Activated CD8-positive, alpha-beta T cell treated with anti-CD3 and anti-CD28 coated beads for 36 hours (primary cell): ENCODE measurements at regions not wholly inside any gene's neighbourhood (a gene's known extent, or its start where the extent isn't known, plus 50 kb on each side); places are given as distances from the start of the nearest gene placed in this dataset.

Experiments
- ATAC-seq: fragments of 200-7000 bp; cut with Tn5 transposase; one replicate; pipeline ENCODE4 v1.10.0; 2021; ENCODE audit warnings: mild to moderate bottlenecking, moderate library complexity
- CTCF ChIA-PET: fragments of 350-600 bp; sonication (Branson Sonifier 250); formaldehyde crosslinking; loops from one replicate; lab custom pipeline; 2021; ENCODE audit warnings: antibody characterized with exemption; lab: Charles Lee
- POLR2A ChIA-PET: fragments of 350-600 bp; sonication (Branson Sonifier 250); formaldehyde crosslinking; loops from one replicate; lab custom pipeline; 2021; ENCODE audit warnings: antibody characterized with exemption; lab: Charles Lee
- DNase-seq: peaks from one replicate; pipeline ENCODE4 v3.0.0-alpha.2; 2020
- H3K27ac Mint-ChIP-seq: one replicate; pipeline ENCODE4 v1.8.0; 2021; ENCODE audit warnings: mild to moderate bottlenecking, mixed read lengths
- H3K27me3 Mint-ChIP-seq: one replicate; pipeline ENCODE4 v1.8.0; 2021; ENCODE audit warnings: mixed read lengths
- H3K36me3 Mint-ChIP-seq: one replicate; pipeline ENCODE4 v1.8.0; 2021; ENCODE audit warnings: low read depth, mixed read lengths
- H3K4me1 Mint-ChIP-seq: one replicate; pipeline ENCODE4 v1.8.0; 2021; ENCODE audit warnings: low read depth, mixed read lengths
- H3K4me3 Mint-ChIP-seq: one replicate; pipeline ENCODE4 v1.8.0; 2021; ENCODE audit warnings: mild to moderate bottlenecking, moderate library complexity, mixed read lengths
- H3K9me3 Mint-ChIP-seq: one replicate; pipeline ENCODE4 v1.8.0; 2021; ENCODE audit warnings: mixed read lengths
- CTCF ChIP-seq: fragments of 200-600 bp; IDR thresholded peaks from one replicate; pipeline ENCODE4 v1.8.0; 2022; ENCODE audit warnings: antibody characterized with exemption, mild to moderate bottlenecking
- intact Hi-C: fragments of 100-400 bp; cut with micrococcal nuclease; formaldehyde crosslinking; loops from one replicate; pipeline ENCODE4 v1.10.0; 2022

DNA sequence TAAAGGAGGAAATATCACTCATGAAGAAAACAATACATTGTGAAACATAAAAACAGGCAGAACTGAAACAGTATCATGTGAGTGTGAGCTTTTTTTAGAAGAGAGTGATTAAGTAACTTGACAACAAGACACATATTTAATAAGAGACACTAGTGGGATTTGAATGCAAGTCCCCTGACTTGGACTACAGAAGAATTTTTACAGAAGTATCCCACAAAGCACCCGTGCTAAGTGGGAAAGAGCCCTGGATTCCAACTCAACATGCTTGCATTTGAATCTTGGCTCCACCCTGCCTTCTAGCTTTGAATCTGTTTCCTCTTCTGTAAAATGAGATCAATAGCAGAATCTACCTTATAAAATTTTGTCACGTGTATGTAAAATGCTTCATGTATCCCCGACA lies 166.2 kb downstream of the ZNF365 start:
- ChIA-PET CTCF (no interaction called here), POLR2A (no interaction called here)
- no peaks in the 10 kb centered on the region for H3K36me3 Mint-ChIP-seq

DNA sequence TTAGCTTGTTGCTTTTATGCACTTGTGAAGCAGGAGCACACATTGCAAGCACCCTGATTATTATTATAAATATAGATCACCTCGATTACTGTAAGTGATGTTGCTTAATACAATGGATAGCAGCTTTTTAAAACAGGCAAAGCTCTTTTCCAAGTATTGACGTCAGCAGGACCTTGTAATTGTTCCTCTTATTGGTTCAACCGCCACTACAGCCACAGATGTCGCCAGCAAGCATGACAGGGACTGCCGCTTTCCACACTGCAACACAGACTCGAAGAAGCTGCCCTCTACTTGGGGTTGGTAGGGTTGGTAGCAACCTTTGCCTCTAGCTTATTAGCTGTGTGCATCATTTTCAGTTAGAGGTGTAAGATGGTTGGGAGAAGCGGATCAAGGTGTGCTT lies 167.6 kb downstream of the ZNF365 start:
- H3K36me3 Mint-ChIP-seq = no peaks in the 10 kb centered on the region
- intact Hi-C loops = no loop called here
- ChIA-PET CTCF (interaction anchor here (1.0 to 1.1 kb wide), 2 partner anchors 10 to 13 kb away, joined by 3 read pairs; no protein-coding TSS in a partner anchor), POLR2A (interaction anchor here (0.6 kb wide), 1 partner anchor 76 kb away, joined by 3 read pairs; no protein-coding TSS in a partner anchor)
- no peak overlapping the region for H3K4me3 Mint-ChIP-seq
- ATAC-seq = no peak
- no peaks in the 10 kb centered on the region for H3K4me1 Mint-ChIP-seq
- DNase-seq = no peak
- H3K27ac Mint-ChIP-seq = no peak overlapping the region
- peaks cover 4% of the 10 kb centered on the region for H3K9me3 Mint-ChIP-seq
- H3K27me3 Mint-ChIP-seq = no peaks in the 10 kb centered on the region
- no peak for TF ChIP-seq CTCF

More for the DNA sequence above, 166.2 kb downstream of the ZNF365 start:
- intact Hi-C loops = no loop called here
- peaks cover 4% of the 10 kb centered on the region for H3K9me3 Mint-ChIP-seq
- no peaks in the 10 kb centered on the region for H3K4me1 Mint-ChIP-seq
- ATAC-seq (no peak), DNase-seq (no peak)
- H3K27ac Mint-ChIP-seq = no peak overlapping the region
- no peaks in the 10 kb centered on the region for H3K27me3 Mint-ChIP-seq
- TF ChIP-seq CTCF = no peak
- no peak overlapping the region for H3K4me3 Mint-ChIP-seq

DNA sequence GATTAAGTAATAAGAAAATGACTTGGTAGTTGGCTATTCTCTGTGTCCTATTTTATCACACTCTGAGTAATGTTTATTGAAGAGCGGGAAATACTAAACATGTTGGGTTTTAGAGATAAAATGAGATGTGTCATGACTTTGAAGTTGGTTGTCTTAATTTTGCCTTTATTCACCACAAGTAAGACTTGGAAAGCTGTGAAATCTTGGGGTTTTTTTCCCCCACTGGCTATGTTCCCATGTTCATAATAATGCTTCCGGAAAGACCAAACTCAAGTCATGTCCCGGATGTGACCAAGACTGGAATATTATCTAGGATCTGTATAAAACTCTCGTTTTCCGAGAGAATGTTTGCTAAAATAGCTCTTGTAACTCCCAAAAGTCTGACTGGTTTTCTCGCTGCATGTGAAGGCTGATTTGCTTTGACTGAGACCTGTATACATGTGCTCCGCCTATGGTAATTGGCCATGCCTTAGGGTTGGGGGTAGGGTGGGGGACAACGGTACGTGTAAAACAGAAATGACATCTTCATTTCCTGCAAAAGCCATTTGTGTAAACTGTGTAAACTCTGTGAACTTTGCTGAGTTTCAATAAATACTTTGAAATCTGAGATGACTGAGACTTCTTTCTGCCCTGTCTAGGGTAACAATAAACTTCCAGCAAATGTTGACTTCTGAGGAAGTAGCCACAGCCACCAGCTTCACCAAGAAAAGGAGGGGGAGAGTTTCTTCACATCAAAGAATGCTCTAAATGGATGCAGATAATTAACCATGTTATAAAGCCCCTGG lies 169.6 kb downstream of the ZNF365 start:
- Mint-ChIP-seq H3K9me3 (peaks cover 4% of the 10 kb centered on the region), H3K27ac (no peak overlapping the region), H3K4me3 (no peak overlapping the region), H3K27me3 (no peaks in the 10 kb centered on the region), H3K4me1 (no peaks in the 10 kb centered on the region), H3K36me3 (no peaks in the 10 kb centered on the region)
- no peak for TF ChIP-seq CTCF
- no peak for ATAC-seq
- DNase-seq = no peak
- ChIA-PET POLR2A (no interaction called here), CTCF (interaction anchor here (1.2 kb wide), 1 partner anchor 10 kb away, joined by 3 read pairs; no protein-coding TSS in a partner anchor)
- intact Hi-C loops = no loop called here

DNA sequence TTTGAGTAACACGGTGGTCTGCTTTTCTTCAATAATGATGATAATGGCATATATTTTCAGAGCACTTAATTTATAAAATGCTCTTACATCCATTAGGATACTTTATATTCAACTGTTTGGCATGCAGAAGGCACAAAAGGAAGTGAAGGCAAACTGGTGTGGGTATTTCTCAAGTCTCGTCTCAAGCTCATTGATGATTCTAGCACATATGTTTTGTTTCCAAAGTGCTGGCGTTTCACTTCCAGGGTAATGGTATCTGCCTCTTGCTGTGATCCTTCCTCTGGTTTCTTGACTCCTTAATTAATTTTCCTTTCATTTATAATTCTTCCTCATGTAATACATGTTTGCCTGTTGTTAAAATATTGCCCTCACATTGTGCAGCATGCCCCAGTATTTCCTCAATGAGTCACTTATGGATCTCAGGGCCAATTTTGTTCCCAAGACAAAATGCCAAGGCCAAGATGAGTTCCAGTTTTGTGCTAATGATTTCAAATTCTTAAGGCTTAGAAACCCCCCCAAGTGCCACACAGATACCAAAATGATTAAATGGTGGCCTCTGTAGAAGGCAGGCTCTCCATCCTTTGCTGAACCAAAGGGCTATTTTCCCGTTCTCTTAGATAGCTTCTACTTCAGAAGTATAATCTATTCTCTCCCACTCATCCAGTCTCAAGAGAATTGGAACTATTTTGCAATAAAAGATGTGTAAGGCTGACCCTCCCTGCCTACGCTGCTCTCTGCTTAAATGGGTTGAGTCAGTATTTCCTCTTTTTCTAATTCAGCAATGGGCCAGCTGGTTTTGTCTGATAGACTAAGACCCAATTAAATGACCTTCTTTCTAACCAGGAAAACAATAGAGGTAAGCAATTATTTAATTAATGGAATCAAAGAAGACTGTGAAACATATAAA lies 171.2 kb downstream of the ZNF365 start:
- ChIA-PET POLR2A (no interaction called here), CTCF (interaction anchor here (0.6 to 1.2 kb wide), 3 partner anchors 8 to 11 kb away, joined by 3 read pairs; no protein-coding TSS in a partner anchor)
- Mint-ChIP-seq H3K36me3 (no peaks in the 10 kb centered on the region), H3K9me3 (peaks cover 4% of the 10 kb centered on the region), H3K27ac (no peak overlapping the region), H3K4me1 (no peaks in the 10 kb centered on the region), H3K4me3 (no peak overlapping the region), H3K27me3 (no peaks in the 10 kb centered on the region)
- ATAC-seq = no peak
- intact Hi-C loops = no loop called here
- no peak for TF ChIP-seq CTCF
- DNase-seq = no peak
